MM.1S (cell line): ENCODE measurements at regions not wholly inside any gene's neighbourhood (a gene's known extent, or its start where the extent isn't known, plus 50 kb on each side); places are given as distances from the start of the nearest gene placed in this dataset.

Experiments used
- EZH2 ChIP-seq: fragments of 300-600 bp; sonication (generic); optimal IDR thresholded peaks from 2 replicates; pipeline ENCODE3; 2017; ENCODE audit warnings: low read depth, mild to moderate bottlenecking, antibody characterized with exemption, low read length, mixed read lengths
- TF ChIP-seq, protein P1 (sequence below): fragments of 300-600 bp; sonication (generic); IDR thresholded peaks from 2 replicates; pipeline ENCODE4 v1.5.1; 2016; ENCODE audit warnings: antibody characterized with exemption, low read length, mixed read lengths

DNA sequence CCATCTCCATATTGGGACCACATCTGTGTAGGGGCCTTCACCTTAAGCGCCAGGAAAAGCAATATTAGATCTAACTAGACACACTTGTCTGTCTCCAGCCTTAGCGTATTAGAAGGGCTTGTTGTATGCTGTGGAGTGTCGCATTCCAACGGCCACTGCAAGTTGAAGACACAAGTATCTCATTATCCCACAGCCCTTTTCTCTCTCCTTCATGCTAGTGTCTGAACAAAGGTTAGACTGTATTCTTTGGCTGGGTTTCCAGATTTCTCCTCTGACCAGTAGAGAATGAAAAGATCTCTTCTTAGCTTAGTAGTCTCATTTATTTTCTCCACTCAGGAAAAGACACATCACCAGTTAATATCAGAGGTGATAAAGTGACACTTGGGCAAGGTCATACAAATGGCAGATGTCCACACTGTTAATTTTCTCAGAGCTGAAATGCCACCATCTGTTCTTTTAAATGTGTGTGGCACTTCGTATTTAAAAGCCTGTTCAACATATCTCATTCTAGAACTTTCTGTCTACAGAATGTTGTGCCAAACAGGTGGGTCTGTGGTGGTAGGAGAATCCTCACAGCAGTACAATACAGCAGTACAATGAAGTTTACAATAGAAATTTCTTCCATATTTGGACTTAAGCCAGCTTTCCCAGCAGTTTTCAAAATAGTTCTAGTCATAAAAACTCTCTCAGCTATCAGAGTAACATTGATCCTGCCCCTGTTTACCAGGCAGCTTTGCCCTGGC is 94.0 kb upstream of the ITGA6 start:
- TF ChIP-seq, protein P1, sequence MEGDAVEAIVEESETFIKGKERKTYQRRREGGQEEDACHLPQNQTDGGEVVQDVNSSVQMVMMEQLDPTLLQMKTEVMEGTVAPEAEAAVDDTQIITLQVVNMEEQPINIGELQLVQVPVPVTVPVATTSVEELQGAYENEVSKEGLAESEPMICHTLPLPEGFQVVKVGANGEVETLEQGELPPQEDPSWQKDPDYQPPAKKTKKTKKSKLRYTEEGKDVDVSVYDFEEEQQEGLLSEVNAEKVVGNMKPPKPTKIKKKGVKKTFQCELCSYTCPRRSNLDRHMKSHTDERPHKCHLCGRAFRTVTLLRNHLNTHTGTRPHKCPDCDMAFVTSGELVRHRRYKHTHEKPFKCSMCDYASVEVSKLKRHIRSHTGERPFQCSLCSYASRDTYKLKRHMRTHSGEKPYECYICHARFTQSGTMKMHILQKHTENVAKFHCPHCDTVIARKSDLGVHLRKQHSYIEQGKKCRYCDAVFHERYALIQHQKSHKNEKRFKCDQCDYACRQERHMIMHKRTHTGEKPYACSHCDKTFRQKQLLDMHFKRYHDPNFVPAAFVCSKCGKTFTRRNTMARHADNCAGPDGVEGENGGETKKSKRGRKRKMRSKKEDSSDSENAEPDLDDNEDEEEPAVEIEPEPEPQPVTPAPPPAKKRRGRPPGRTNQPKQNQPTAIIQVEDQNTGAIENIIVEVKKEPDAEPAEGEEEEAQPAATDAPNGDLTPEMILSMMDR: no peak
- TF ChIP-seq EZH2: no peak
